ENCODE measurements at regions not wholly inside any gene's neighbourhood (a gene's known extent, or its start where the extent isn't known, plus 50 kb on each side); places are given as distances from the start of the nearest gene placed in this dataset.
A peak's percentile ranks its signal among the peaks of the same experiment; 100 is the strongest.

GRCh38 chr15:77538027-77538451 is 94.7 kb downstream of the LINGO1 start:
- Histone ChIP-seq H4K91ac (ENCODE audit: insufficient read length, low read depth, low read length) (no peak overlapping the region), H3K27ac (ENCODE audit: insufficient read length, low read depth, low read length) (no peak overlapping the region), H4K8ac (replicated peaks; ENCODE audit: insufficient read length, low read depth, low read length) (no peak overlapping the region), H2BK120ac (ENCODE audit: low read depth, low read length, poor library complexity, severe bottlenecking) (no peak overlapping the region), H3K27me3 (ENCODE audit: insufficient read depth, low read length) (no peaks in the 10 kb centered on the region), H4K20me1 (ENCODE audit: control insufficient read depth, insufficient read depth, insufficient read length) (no peaks in the 10 kb centered on the region), H3K79me2 (ENCODE audit: insufficient read depth, low read length) (no peaks in the 10 kb centered on the region), H3K4ac (ENCODE audit: low read depth, low read length) (no peak overlapping the region), H3K9me3 (ENCODE audit: control insufficient read depth, low read depth, low read length) (no peaks in the 10 kb centered on the region), H2BK12ac (ENCODE audit: insufficient read length, low read depth, low read length) (no peak overlapping the region), H2BK15ac (ENCODE audit: low read depth, low read length) (no peak overlapping the region), H4K5ac (ENCODE audit: insufficient read length, low read depth, low read length) (no peak overlapping the region), H3K79me1 (ENCODE audit: insufficient read depth, low read depth, low read length, poor library complexity, severe bottlenecking) (no peaks in the 10 kb centered on the region), H3K56ac (ENCODE audit: insufficient read length, low read depth, low read length) (no peak overlapping the region), H3K4me1 (ENCODE audit: insufficient read depth, low read length) (peaks cover 25% of the 10 kb centered on the region), H3K14ac (ENCODE audit: insufficient read depth, low read length) (no peak overlapping the region), H2AK5ac (ENCODE audit: insufficient read length, low read length) (no peak overlapping the region), H3K4me2 (ENCODE audit: insufficient read depth, insufficient read length, low read length) (no peak overlapping the region), H2BK20ac (ENCODE audit: low read depth, low read length, poor library complexity, severe bottlenecking) (no peak overlapping the region), H3T11ph (ENCODE audit: low read length) (no peak overlapping the region), H3K18ac (ENCODE audit: insufficient read length, low read depth, low read length) (no peak overlapping the region), H2BK5ac (ENCODE audit: insufficient read length, low read length) (no peak overlapping the region), H2AFZ (ENCODE audit: low read length) (no peak overlapping the region), H3K9ac (ENCODE audit: extremely low read depth, insufficient read length, low read length) (no peak overlapping the region), H3K23ac (ENCODE audit: insufficient read length, low read depth, low read length) (no peak overlapping the region), H3K23me2 (ENCODE audit: insufficient read length, low read depth, low read length, poor library complexity, severe bottlenecking) (no peaks in the 10 kb centered on the region)
- Mint-ChIP-seq H3K36me3 (ENCODE audit: insufficient read depth in 1 of 3, low read depth in 3 of 3) (no peaks in the 10 kb centered on the region), H3K27me3 (ENCODE audit: low read depth) (peaks cover 12% of the 10 kb centered on the region), H3K4me1 (peaks cover 74 to 79% of the 10 kb centered on the region in 2 experiments), H3K4me3 (no peak overlapping the region; a peak in 1 of 5 replicates), H3K27ac (peak overlapping the region in 1 of 3 experiments; percentile 38; a peak in 2 of 7 replicates), H3K9me3 (no peaks in the 10 kb centered on the region; a peak in 1 of 5 replicates)
- DNase-seq = no peak
- no CpG with 5 or more reads among the region's 7 CpGs for WGBS (ENCODE audit: extremely low coverage, insufficient read length, low lambda C conversion rate)
- no peak for TF ChIP-seq CTCF (conservative IDR thresholded peaks at IDR 0.05)

Data from H9 (cell line).